ENCODE measurements at regions not wholly inside any gene's neighbourhood (a gene's known extent, or its start where the extent isn't known, plus 50 kb on each side); places are given as distances from the start of the nearest gene placed in this dataset.

- TF ChIP-seq EZH2 (IDR thresholded peaks at IDR 0.05), result no peak
- TF ChIP-seq CTCF (IDR thresholded peaks at IDR 0.05), result no peak
- TF ChIP-seq EZH2phosphoT487 (IDR thresholded peaks at IDR 0.05), result no peak
- no peak overlapping the region for H3K4me3 Mint-ChIP-seq
- Histone ChIP-seq H3K4me3 (no peak overlapping the region), H3K4me1 (no peaks in the 10 kb centered on the region), H2AFZ (replicated peaks) (no peak overlapping the region), H3K36me3 (no peaks in the 10 kb centered on the region), H3K4me2 (no peak overlapping the region), H3F3A (ENCODE audit: low read depth) (no peaks in the 10 kb centered on the region), H3K79me2 (ENCODE audit: low read depth) (no peaks in the 10 kb centered on the region), H3K27ac (no peak overlapping the region), H3K9me3 (ENCODE audit: low read depth) (no peaks in the 10 kb centered on the region), H4K20me1 (ENCODE audit: low read depth) (no peaks in the 10 kb centered on the region), H3K9ac (no peak overlapping the region), H3K27me3 (no peaks in the 10 kb centered on the region)
- H3K27me3 Mint-ChIP-seq (ENCODE audit: insufficient read depth, low read depth), result peaks cover 2% of the 10 kb centered on the region
- H3K27ac Mint-ChIP-seq, result no peak overlapping the region
- no peak for DNase-seq (ENCODE audit: low spot score)
- no peaks in the 10 kb centered on the region for H3K9me3 Mint-ChIP-seq
- no peaks in the 10 kb centered on the region for H3K36me3 Mint-ChIP-seq
- H3K4me1 Mint-ChIP-seq, result no peaks in the 10 kb centered on the region
Observed at GRCh38 chr4:104044369-104044768, 324.6 kb upstream of the TACR3 start.

- Histone ChIP-seq H3F3A (ENCODE audit: low read depth) (no peaks in the 10 kb centered on the region), H3K9ac (no peak overlapping the region), H4K20me1 (ENCODE audit: low read depth) (no peaks in the 10 kb centered on the region), H3K4me3 (no peak overlapping the region), H3K27me3 (no peaks in the 10 kb centered on the region), H3K36me3 (no peaks in the 10 kb centered on the region), H3K27ac (peak overlapping the region; percentile 70), H3K4me1 (peaks cover 11% of the 10 kb centered on the region), H3K4me2 (peak overlapping the region; percentile 33), H3K9me3 (ENCODE audit: low read depth) (no peaks in the 10 kb centered on the region), H3K79me2 (ENCODE audit: low read depth) (no peaks in the 10 kb centered on the region), H2AFZ (replicated peaks) (no peak overlapping the region)
- Mint-ChIP-seq H3K27ac (no peak overlapping the region), H3K4me1 (peaks cover 5% of the 10 kb centered on the region), H3K36me3 (no peaks in the 10 kb centered on the region), H3K4me3 (no peak overlapping the region), H3K27me3 (ENCODE audit: insufficient read depth, low read depth) (no peaks in the 10 kb centered on the region), H3K9me3 (no peaks in the 10 kb centered on the region)
- TF ChIP-seq CTCF (IDR thresholded peaks at IDR 0.05) (no peak), EZH2 (IDR thresholded peaks at IDR 0.05) (no peak), EZH2phosphoT487 (IDR thresholded peaks at IDR 0.05) (no peak)
- DNase-seq (ENCODE audit: low spot score), result peak; percentile 11
Observed at GRCh38 chr4:104032896-104033295, 313.1 kb upstream of the TACR3 start.

- Histone ChIP-seq H3K4me2 (no peak overlapping the region), H3K4me1 (peaks cover 4% of the 10 kb centered on the region), H3K36me3 (no peaks in the 10 kb centered on the region), H3K27ac (no peak overlapping the region), H4K20me1 (ENCODE audit: low read depth) (no peaks in the 10 kb centered on the region), H3K4me3 (no peak overlapping the region), H3K9me3 (ENCODE audit: low read depth) (no peaks in the 10 kb centered on the region), H3K79me2 (ENCODE audit: low read depth) (no peaks in the 10 kb centered on the region), H3K27me3 (no peaks in the 10 kb centered on the region), H2AFZ (replicated peaks) (no peak overlapping the region), H3F3A (ENCODE audit: low read depth) (no peaks in the 10 kb centered on the region), H3K9ac (no peak overlapping the region)
- TF ChIP-seq EZH2phosphoT487 (IDR thresholded peaks at IDR 0.05) (no peak), CTCF (IDR thresholded peaks at IDR 0.05) (no peak), EZH2 (IDR thresholded peaks at IDR 0.05) (no peak)
- Mint-ChIP-seq H3K4me3 (no peak overlapping the region), H3K27me3 (ENCODE audit: insufficient read depth, low read depth) (no peaks in the 10 kb centered on the region), H3K36me3 (no peaks in the 10 kb centered on the region), H3K9me3 (no peaks in the 10 kb centered on the region), H3K4me1 (peaks cover 6% of the 10 kb centered on the region), H3K27ac (no peak overlapping the region)
- no peak for DNase-seq (ENCODE audit: low spot score)
Observed at GRCh38 chr4:104025251-104025650, 305.5 kb upstream of the TACR3 start.

All from neural progenitor cell (in vitro differentiated cells).